Activated T-helper 1 cell treated with Interleukin-2 at 50 U/mL for 16 hours (primary cell): ENCODE measurements at regions not wholly inside any gene's neighbourhood (a gene's known extent, or its start where the extent isn't known, plus 50 kb on each side); places are given as distances from the start of the nearest gene placed in this dataset.

Experiments
- DNase-seq: peaks from one replicate; pipeline ENCODE4 v3.0.0-alpha.2; 2020; ENCODE audit warnings: low read depth

GRCh38 chr5:61828856-61829255 lies 477.1 kb upstream of the KIF2A start:
- DNase-seq = no peak

GRCh38 chr5:61831736-61832135 lies 474.3 kb upstream of the KIF2A start:
- no peak for DNase-seq

GRCh38 chr5:61837788-61838187 lies 468.2 kb upstream of the KIF2A start:
- no peak for DNase-seq

- no peak for DNase-seq
These were observed 465.6 kb upstream of the KIF2A start for GRCh38 chr5:61840361-61840760.

- DNase-seq = no peak
These were observed 463.2 kb upstream of the KIF2A start for GRCh38 chr5:61842840-61843239.

GRCh38 chr5:61850696-61851095 lies 455.3 kb upstream of the KIF2A start:
- DNase-seq = no peak

- no peak for DNase-seq
These were observed 451.5 kb upstream of the KIF2A start for GRCh38 chr5:61854531-61854930.

GRCh38 chr5:61860978-61861377 lies 445.0 kb upstream of the KIF2A start:
- DNase-seq = no peak

GRCh38 chr5:61866930-61867329 lies 439.1 kb upstream of the KIF2A start:
- DNase-seq = no peak

- DNase-seq = no peak
These were observed 436.7 kb upstream of the KIF2A start for GRCh38 chr5:61869333-61869732.

- DNase-seq = no peak
These were observed 427.5 kb upstream of the KIF2A start for GRCh38 chr5:61878471-61878870.

GRCh38 chr5:61881821-61882487 lies 424.1 kb upstream of the KIF2A start:
- no peak for DNase-seq

- DNase-seq = no peak
These were observed 423.0 kb upstream of the KIF2A start for GRCh38 chr5:61882901-61883500.

- no peak for DNase-seq
These were observed 421.7 kb upstream of the KIF2A start for GRCh38 chr5:61884252-61884855.

GRCh38 chr5:61886214-61886613 lies 419.8 kb upstream of the KIF2A start:
- no peak for DNase-seq

- no peak for DNase-seq
These were observed 418.7 kb upstream of the KIF2A start for GRCh38 chr5:61887271-61887670.

GRCh38 chr5:61894046-61894445 lies 412.0 kb upstream of the KIF2A start:
- DNase-seq = no peak

GRCh38 chr5:61896811-61897210 lies 409.2 kb upstream of the KIF2A start:
- no peak for DNase-seq

- no peak for DNase-seq
These were observed 408.8 kb upstream of the KIF2A start for GRCh38 chr5:61897251-61897650.

- DNase-seq = no peak
These were observed 404.0 kb upstream of the KIF2A start for GRCh38 chr5:61901997-61902396.

GRCh38 chr5:61904730-61905129 lies 401.3 kb upstream of the KIF2A start:
- no peak for DNase-seq

- no peak for DNase-seq
These were observed 400.4 kb upstream of the KIF2A start for GRCh38 chr5:61905613-61906012.

GRCh38 chr5:61906820-61907219 lies 399.2 kb upstream of the KIF2A start:
- no peak for DNase-seq

GRCh38 chr5:61907995-61908394 lies 398.0 kb upstream of the KIF2A start:
- DNase-seq = no peak
